Stimulated activated CD4-positive, alpha-beta T cell treated with anti-CD3 and anti-CD28 coated beads, Interleukin-2, amount 100 ng/mL, for 24 hours (primary cell): ENCODE measurements at regions not wholly inside any gene's neighbourhood (a gene's known extent, or its start where the extent isn't known, plus 50 kb on each side); places are given as distances from the start of the nearest gene placed in this dataset.

Source experiments
- DNase-seq, 2 donors: peaks; one replicate each; pipeline ENCODE4 v3.0.0-alpha.2; 2020

GRCh38 chr15:98025237-98025636 is 64.7 kb downstream of the ARRDC4 start:
- no peak for DNase-seq

- no peak for DNase-seq
Measured at GRCh38 chr15:98034731-98035130, 74.2 kb downstream of the ARRDC4 start.

GRCh38 chr15:98035134-98035533 is 74.6 kb downstream of the ARRDC4 start:
- DNase-seq: no peak

- no peak for DNase-seq
Measured at GRCh38 chr15:98035577-98036010, 75.1 kb downstream of the ARRDC4 start.

GRCh38 chr15:98039596-98039995 is 79.1 kb downstream of the ARRDC4 start:
- DNase-seq: no peak

- DNase-seq: no peak
Measured at GRCh38 chr15:98040146-98040545, 79.6 kb downstream of the ARRDC4 start.

- DNase-seq: no peak
Measured at GRCh38 chr15:98043160-98044014, 82.9 kb downstream of the ARRDC4 start.

- no peak for DNase-seq
Measured at GRCh38 chr15:98051734-98052133, 91.2 kb downstream of the ARRDC4 start.

- DNase-seq: no peak
Measured at GRCh38 chr15:98057453-98057852, 97.0 kb downstream of the ARRDC4 start.

GRCh38 chr15:98062869-98063268 is 102.4 kb downstream of the ARRDC4 start:
- DNase-seq: no peak

GRCh38 chr15:98063315-98063714 is 102.8 kb downstream of the ARRDC4 start:
- DNase-seq: no peak

GRCh38 chr15:98063871-98064270 is 103.4 kb downstream of the ARRDC4 start:
- no peak for DNase-seq

GRCh38 chr15:98067339-98067738 is 106.8 kb downstream of the ARRDC4 start:
- DNase-seq: no peak

GRCh38 chr15:98069256-98069655 is 108.8 kb downstream of the ARRDC4 start:
- no peak for DNase-seq

- no peak for DNase-seq
Measured at GRCh38 chr15:98070137-98070536, 109.6 kb downstream of the ARRDC4 start.

- DNase-seq: no peak
Measured at GRCh38 chr15:98071786-98072185, 111.3 kb downstream of the ARRDC4 start.

- no peak for DNase-seq
Measured at GRCh38 chr15:98075441-98075840, 114.9 kb downstream of the ARRDC4 start.

GRCh38 chr15:98076021-98076816 is 115.7 kb downstream of the ARRDC4 start:
- no peak for DNase-seq

- no peak for DNase-seq
Measured at GRCh38 chr15:98077186-98077585, 116.7 kb downstream of the ARRDC4 start.

- no peak for DNase-seq
Measured at GRCh38 chr15:98080791-98081190, 120.3 kb downstream of the ARRDC4 start.

- no peak for DNase-seq
Measured at GRCh38 chr15:98083203-98083910, 122.9 kb downstream of the ARRDC4 start.

- peak; percentile 17 to 21 for DNase-seq
Measured at GRCh38 chr15:98085003-98085639, 124.6 kb downstream of the ARRDC4 start.
